Neural cell (in vitro differentiated cells): ENCODE measurements at regions not wholly inside any gene's neighbourhood (a gene's known extent, or its start where the extent isn't known, plus 50 kb on each side); places are given as distances from the start of the nearest gene placed in this dataset.

ENCODE experiments used
- H2AFZ ChIP-seq: fragments of 200-600, 300-800 bp; sonication (generic), shearing (Covaris generic); 2 replicates; pipeline ENCODE4 v1.6.0; 2014; ENCODE audit warnings: low read depth, mild to moderate bottlenecking, antibody characterized with exemption, low read length, moderate library complexity
- H3F3A ChIP-seq: fragments of 200-600 bp; shearing (Covaris generic); 2 replicates; pipeline ENCODE4 v1.6.1; 2016; ENCODE audit warnings: mild to moderate bottlenecking, moderate library complexity, mixed read lengths, antibody characterized with exemption, low read length; ENCODE audit not compliant: insufficient read depth, poor library complexity, severe bottlenecking
- H3K27ac ChIP-seq: fragments of 200-600, 300-800 bp; sonication (generic), shearing (Covaris generic); 2 replicates; pipeline ENCODE4 v1.5.1; 2014; ENCODE audit warnings: mild to moderate bottlenecking, low read length, moderate library complexity
- H3K27me3 ChIP-seq: fragments of 300-800, 200-600 bp; sonication (generic), shearing (Covaris generic); 2 replicates; pipeline ENCODE4 v1.6.0; 2014; ENCODE audit warnings: mild to moderate bottlenecking, low read depth, low read length, moderate library complexity; ENCODE audit not compliant: insufficient read depth
- H3K36me3 ChIP-seq: fragments of 300-800, 200-600 bp; sonication (generic), shearing (Covaris generic); 2 replicates; pipeline ENCODE4 v1.5.1; 2014; ENCODE audit warnings: mild to moderate bottlenecking, antibody characterized with exemption, low read length, moderate library complexity; ENCODE audit not compliant: insufficient read depth
- H3K4me2 ChIP-seq: fragments of 300-800, 200-600 bp; sonication (generic), shearing (Covaris generic); 2 replicates; pipeline ENCODE4 v1.6.0; 2014; ENCODE audit warnings: mild to moderate bottlenecking, low read length
- H3K4me3 ChIP-seq: fragments of 300-800, 200-600 bp; sonication (generic), shearing (Covaris generic); 2 replicates; pipeline ENCODE4 v1.5.1; 2014; ENCODE audit warnings: mild to moderate bottlenecking, low read length, moderate library complexity
- H3K79me2 ChIP-seq: fragments of 200-600 bp; shearing (Covaris generic); replicated peaks from 2 replicates; pipeline ENCODE4 v1.6.0; 2014; ENCODE audit warnings: mild to moderate bottlenecking, low read length, moderate library complexity; ENCODE audit not compliant: insufficient read depth
- H3K9ac ChIP-seq: fragments of 300-800, 200-600 bp; sonication (generic), shearing (Covaris generic); 2 replicates; pipeline ENCODE4 v1.6.1; 2016; ENCODE audit warnings: mild to moderate bottlenecking, low read length, mixed read lengths
- H3K9me2 ChIP-seq: fragments of 200-600 bp; shearing (Covaris generic); 2 replicates; pipeline ENCODE4 v1.6.1; 2016; ENCODE audit warnings: mild to moderate bottlenecking, low read length, mixed read lengths; ENCODE audit not compliant: insufficient read depth
- H3K9me3 ChIP-seq: fragments of 200-600, 300-800 bp; sonication (generic), shearing (Covaris generic); 2 replicates; pipeline ENCODE4 v1.6.1; 2016; ENCODE audit warnings: mild to moderate bottlenecking, mixed run types, low read length, moderate library complexity, mixed read lengths
- H4K20me1 ChIP-seq: fragments of 200-600 bp; shearing (Covaris generic); 2 replicates; pipeline ENCODE4 v1.6.1; 2016; ENCODE audit warnings: mild to moderate bottlenecking, mixed run types; ENCODE audit not compliant: insufficient read depth
- EP300 ChIP-seq: fragments of 450-650 bp; conservative IDR thresholded peaks from 2 replicates; pipeline ENCODE4 v1.6.1; 2014; ENCODE audit warnings: antibody characterized with exemption, mild to moderate bottlenecking, moderate library complexity; ENCODE audit not compliant: poor library complexity, severe bottlenecking
- EZH2 ChIP-seq: fragments of 200-600, 300-800 bp; shearing (Covaris generic), sonication (generic); IDR thresholded peaks from 2 replicates; pipeline ENCODE4 v1.6.1; 2014; ENCODE audit warnings: antibody characterized with exemption, low read length, borderline replicate concordance, mild to moderate bottlenecking; ENCODE audit not compliant: insufficient read depth, poor library complexity, severe bottlenecking
- MXI1 ChIP-seq: fragments of 450-650 bp; conservative IDR thresholded peaks from 2 replicates; pipeline ENCODE4 v1.6.1; 2014; ENCODE audit warnings: antibody characterized with exemption, mild to moderate bottlenecking; ENCODE audit not compliant: poor library complexity, severe bottlenecking
- POLR2AphosphoS5 ChIP-seq: IDR thresholded peaks from 2 replicates; pipeline ENCODE4 v1.6.1; 2012
- RAD21 ChIP-seq: fragments of 450-650 bp; conservative IDR thresholded peaks from 2 replicates; pipeline ENCODE4 v1.6.1; 2014; ENCODE audit warnings: antibody characterized with exemption, mild to moderate bottlenecking, moderate library complexity
- SMC3 ChIP-seq: fragments of 450-650 bp; conservative IDR thresholded peaks from 2 replicates; pipeline ENCODE4 v1.6.1; 2014; ENCODE audit warnings: antibody characterized with exemption, mild to moderate bottlenecking, moderate library complexity; ENCODE audit not compliant: poor library complexity
- TAF1 ChIP-seq: IDR thresholded peaks from 2 replicates; pipeline ENCODE4 v1.6.1; 2012; ENCODE audit warnings: low read depth
- TF ChIP-seq, protein P1 (sequence below): IDR thresholded peaks from 2 replicates; pipeline ENCODE4 v1.6.1; 2012; ENCODE audit warnings: borderline replicate concordance
- TF ChIP-seq, protein P2 (sequence below): fragments of 450-650 bp; IDR thresholded peaks from 2 replicates; pipeline ENCODE4 v1.5.1; 2014; ENCODE audit warnings: antibody characterized with exemption, mild to moderate bottlenecking, moderate library complexity; ENCODE audit not compliant: poor library complexity, severe bottlenecking

DNA sequence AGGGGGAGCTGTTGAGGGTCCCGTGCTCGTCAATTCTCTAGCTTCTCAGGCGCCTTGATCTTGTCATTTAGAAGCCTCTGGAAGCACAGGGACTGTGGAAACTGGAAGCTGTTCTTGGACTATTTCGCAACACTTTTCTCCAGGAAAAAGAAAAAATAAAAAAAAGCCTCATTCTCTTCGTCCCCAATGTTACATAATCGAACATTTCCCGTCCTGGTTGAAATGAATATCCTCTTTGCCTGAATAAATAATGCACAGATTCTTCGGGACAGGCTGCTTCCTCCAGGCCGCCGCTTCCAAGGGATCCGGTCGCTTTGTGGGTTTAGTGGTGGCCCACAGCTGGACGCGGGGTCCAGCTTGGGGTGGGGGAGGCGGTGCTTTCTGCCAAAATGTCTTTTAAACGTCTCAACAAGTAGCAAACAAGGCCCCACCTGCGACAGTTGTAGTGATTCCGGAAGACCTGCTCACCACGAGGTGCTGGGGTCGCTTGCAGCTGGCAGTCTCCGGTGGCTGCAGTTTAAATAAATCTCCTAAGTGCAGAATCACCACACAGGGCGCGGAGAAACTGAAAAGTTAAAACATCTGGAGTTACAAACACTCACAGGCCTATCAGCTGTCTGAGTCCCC is 125.9 kb upstream of the ESR1 start:
- TF ChIP-seq, protein P1, sequence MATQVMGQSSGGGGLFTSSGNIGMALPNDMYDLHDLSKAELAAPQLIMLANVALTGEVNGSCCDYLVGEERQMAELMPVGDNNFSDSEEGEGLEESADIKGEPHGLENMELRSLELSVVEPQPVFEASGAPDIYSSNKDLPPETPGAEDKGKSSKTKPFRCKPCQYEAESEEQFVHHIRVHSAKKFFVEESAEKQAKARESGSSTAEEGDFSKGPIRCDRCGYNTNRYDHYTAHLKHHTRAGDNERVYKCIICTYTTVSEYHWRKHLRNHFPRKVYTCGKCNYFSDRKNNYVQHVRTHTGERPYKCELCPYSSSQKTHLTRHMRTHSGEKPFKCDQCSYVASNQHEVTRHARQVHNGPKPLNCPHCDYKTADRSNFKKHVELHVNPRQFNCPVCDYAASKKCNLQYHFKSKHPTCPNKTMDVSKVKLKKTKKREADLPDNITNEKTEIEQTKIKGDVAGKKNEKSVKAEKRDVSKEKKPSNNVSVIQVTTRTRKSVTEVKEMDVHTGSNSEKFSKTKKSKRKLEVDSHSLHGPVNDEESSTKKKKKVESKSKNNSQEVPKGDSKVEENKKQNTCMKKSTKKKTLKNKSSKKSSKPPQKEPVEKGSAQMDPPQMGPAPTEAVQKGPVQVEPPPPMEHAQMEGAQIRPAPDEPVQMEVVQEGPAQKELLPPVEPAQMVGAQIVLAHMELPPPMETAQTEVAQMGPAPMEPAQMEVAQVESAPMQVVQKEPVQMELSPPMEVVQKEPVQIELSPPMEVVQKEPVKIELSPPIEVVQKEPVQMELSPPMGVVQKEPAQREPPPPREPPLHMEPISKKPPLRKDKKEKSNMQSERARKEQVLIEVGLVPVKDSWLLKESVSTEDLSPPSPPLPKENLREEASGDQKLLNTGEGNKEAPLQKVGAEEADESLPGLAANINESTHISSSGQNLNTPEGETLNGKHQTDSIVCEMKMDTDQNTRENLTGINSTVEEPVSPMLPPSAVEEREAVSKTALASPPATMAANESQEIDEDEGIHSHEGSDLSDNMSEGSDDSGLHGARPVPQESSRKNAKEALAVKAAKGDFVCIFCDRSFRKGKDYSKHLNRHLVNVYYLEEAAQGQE: no peak
- TF ChIP-seq EZH2 (no peak), POLR2AphosphoS5 (no peak), SMC3 (no peak), EP300 (no peak), TAF1 (no peak)
- H3F3A ChIP-seq: no peaks in the 10 kb centered on the region
- no peaks in the 10 kb centered on the region for H3K9me2 ChIP-seq
- H4K20me1 ChIP-seq: no peaks in the 10 kb centered on the region
- H3K36me3 ChIP-seq: no peaks in the 10 kb centered on the region
- H3K9me3 ChIP-seq: no peaks in the 10 kb centered on the region
- no peak overlapping the region for H3K27ac ChIP-seq
- H3K4me2 ChIP-seq: no peak overlapping the region
- no peak overlapping the region for H3K9ac ChIP-seq
- H3K4me3 ChIP-seq: no peak overlapping the region
- H3K79me2 ChIP-seq: no peaks in the 10 kb centered on the region
- no peak overlapping the region for H2AFZ ChIP-seq
- H3K27me3 ChIP-seq: no peaks in the 10 kb centered on the region

DNA sequence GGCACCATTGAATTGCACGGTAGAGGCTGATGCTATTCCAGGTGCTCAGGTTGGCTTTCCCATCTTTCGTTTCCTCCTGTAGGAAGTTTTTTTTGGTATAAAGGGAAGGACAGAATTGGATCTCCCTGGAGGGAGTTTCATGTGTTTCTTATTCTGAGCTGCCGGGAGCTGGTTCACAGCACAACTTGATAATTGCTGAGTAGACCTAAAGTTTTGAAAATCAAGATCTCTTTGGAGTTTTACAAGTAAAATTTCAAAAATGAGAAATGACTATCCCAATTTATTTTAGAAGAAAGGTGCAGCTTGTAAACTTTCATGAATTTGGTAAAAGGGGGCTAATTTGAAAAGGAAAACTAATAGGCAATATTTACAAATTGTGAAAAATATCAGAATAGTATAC is 125.2 kb upstream of the ESR1 start:
- Histone ChIP-seq H3K4me2 (no peak overlapping the region), H3K79me2 (no peaks in the 10 kb centered on the region), H3F3A (no peaks in the 10 kb centered on the region), H2AFZ (no peak overlapping the region), H3K36me3 (no peaks in the 10 kb centered on the region), H3K9me2 (no peaks in the 10 kb centered on the region), H4K20me1 (no peaks in the 10 kb centered on the region), H3K9me3 (no peaks in the 10 kb centered on the region), H3K27ac (no peak overlapping the region), H3K27me3 (no peaks in the 10 kb centered on the region), H3K9ac (no peak overlapping the region), H3K4me3 (no peak overlapping the region)
- TF ChIP-seq, protein P1: no peak
- no peak for TF ChIP-seq TAF1
- TF ChIP-seq RAD21: no peak
- TF ChIP-seq POLR2AphosphoS5: no peak
- no peak for TF ChIP-seq MXI1
- TF ChIP-seq EP300: no peak
- TF ChIP-seq SMC3: no peak
- no peak for TF ChIP-seq EZH2
- TF ChIP-seq, protein P2, sequence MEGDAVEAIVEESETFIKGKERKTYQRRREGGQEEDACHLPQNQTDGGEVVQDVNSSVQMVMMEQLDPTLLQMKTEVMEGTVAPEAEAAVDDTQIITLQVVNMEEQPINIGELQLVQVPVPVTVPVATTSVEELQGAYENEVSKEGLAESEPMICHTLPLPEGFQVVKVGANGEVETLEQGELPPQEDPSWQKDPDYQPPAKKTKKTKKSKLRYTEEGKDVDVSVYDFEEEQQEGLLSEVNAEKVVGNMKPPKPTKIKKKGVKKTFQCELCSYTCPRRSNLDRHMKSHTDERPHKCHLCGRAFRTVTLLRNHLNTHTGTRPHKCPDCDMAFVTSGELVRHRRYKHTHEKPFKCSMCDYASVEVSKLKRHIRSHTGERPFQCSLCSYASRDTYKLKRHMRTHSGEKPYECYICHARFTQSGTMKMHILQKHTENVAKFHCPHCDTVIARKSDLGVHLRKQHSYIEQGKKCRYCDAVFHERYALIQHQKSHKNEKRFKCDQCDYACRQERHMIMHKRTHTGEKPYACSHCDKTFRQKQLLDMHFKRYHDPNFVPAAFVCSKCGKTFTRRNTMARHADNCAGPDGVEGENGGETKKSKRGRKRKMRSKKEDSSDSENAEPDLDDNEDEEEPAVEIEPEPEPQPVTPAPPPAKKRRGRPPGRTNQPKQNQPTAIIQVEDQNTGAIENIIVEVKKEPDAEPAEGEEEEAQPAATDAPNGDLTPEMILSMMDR: no peak
